22Rv1 (cell line): ENCODE measurements at regions not wholly inside any gene's neighbourhood (a gene's known extent, or its start where the extent isn't known, plus 50 kb on each side); places are given as distances from the start of the nearest gene placed in this dataset.
"Not testable (repeated sequence)": the region's sequence is repeated elsewhere in the genome, so short reads cannot be mapped to it uniquely, and the experiment has no call there.

ENCODE experiments used
- H3K27ac ChIP-seq: fragments of 450-650 bp; 2 replicates; pipeline ENCODE4 v1.5.1; 2017
- ZFX ChIP-seq: fragments of 450-650 bp; IDR thresholded peaks from 2 replicates; pipeline ENCODE4 v1.6.1; 2017; ENCODE audit warnings: antibody characterized with exemption, borderline replicate concordance
- TF ChIP-seq, protein P1 (sequence below): fragments of 450-650 bp; IDR thresholded peaks from 2 replicates; pipeline ENCODE4 v1.5.1; 2017; ENCODE audit warnings: mild to moderate bottlenecking

DNA sequence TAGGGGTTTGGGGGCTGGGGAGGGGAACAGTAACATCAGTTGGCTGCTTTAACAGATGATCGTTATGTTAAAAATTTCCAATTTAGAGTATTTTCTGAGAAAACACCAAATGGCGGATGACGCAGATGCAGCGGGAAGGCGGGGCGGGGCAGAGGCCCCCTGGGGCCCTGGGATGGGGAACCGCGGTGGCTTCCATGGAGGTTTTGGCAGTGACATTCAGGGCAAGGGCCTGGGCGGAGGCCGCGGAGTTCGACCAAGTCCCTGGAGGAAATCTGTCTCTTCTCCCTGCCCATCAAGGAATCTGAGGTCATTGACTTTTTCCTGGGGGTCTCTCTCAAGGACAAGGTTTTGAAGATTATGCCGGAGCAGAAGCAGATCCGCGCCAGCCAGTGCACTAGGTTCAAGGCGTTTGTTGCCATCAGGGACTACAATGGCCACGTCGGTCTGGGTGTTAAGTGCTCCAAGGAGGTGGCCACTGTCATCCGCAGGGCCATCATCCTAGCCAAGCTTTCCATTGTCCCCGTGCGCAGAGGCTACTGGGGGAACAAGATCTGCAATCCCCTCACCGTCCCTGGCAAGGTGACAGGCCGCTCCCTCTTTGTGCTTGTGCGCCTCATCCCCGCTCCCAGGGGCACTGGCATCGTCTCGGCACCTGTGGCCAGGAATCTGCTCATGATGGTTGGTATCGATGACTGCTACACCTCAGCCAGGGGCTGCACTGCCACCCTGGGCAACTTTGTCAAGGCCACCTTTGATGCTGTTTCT, 310.2 kb downstream of the PTPRC start:
- no peak overlapping the region for H3K27ac ChIP-seq
- TF ChIP-seq, protein P1, sequence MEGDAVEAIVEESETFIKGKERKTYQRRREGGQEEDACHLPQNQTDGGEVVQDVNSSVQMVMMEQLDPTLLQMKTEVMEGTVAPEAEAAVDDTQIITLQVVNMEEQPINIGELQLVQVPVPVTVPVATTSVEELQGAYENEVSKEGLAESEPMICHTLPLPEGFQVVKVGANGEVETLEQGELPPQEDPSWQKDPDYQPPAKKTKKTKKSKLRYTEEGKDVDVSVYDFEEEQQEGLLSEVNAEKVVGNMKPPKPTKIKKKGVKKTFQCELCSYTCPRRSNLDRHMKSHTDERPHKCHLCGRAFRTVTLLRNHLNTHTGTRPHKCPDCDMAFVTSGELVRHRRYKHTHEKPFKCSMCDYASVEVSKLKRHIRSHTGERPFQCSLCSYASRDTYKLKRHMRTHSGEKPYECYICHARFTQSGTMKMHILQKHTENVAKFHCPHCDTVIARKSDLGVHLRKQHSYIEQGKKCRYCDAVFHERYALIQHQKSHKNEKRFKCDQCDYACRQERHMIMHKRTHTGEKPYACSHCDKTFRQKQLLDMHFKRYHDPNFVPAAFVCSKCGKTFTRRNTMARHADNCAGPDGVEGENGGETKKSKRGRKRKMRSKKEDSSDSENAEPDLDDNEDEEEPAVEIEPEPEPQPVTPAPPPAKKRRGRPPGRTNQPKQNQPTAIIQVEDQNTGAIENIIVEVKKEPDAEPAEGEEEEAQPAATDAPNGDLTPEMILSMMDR, result no peak
- no peak for TF ChIP-seq ZFX

DNA sequence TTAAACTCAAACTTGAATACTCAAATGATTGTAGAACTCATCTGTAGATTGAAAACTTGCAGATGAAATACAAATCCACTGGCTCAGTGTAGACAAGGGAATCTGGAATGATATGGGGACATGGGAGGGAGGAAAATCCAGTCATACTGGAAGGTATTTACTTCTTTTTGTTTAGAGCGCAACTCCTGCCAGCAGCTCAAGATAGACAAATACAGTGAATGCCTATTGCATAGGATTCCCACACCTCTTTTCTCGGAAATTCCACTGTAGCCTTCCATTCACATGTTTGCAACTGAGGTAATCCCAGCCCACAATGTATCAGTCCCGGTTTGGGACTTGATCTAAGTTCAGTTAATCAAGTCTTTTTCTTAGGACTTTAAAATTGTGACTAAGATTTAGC, 311.2 kb downstream of the PTPRC start:
- no peak overlapping the region for H3K27ac ChIP-seq
- TF ChIP-seq ZFX, result no peak
- TF ChIP-seq, protein P1, result no peak

DNA sequence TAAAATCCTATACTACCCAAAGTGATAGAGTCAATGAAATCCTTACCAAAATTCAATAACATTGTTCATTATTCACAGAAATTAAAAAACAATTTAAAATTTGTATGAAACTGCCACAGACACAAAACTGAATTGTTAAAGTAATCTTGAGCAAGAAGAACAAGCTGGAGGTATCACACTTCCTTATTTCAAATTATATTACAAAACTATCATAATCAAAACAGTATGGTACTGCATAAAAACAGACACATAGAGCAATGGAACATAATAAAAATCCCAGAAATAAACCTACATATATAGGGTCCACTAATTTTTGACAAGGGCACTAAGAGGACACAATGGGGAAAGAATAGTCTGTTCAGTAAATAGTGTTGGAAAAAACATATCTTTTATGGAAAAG, 316.2 kb downstream of the PTPRC start:
- no peak for TF ChIP-seq ZFX
- TF ChIP-seq, protein P1, result no peak
- no peak overlapping the region for H3K27ac ChIP-seq

DNA sequence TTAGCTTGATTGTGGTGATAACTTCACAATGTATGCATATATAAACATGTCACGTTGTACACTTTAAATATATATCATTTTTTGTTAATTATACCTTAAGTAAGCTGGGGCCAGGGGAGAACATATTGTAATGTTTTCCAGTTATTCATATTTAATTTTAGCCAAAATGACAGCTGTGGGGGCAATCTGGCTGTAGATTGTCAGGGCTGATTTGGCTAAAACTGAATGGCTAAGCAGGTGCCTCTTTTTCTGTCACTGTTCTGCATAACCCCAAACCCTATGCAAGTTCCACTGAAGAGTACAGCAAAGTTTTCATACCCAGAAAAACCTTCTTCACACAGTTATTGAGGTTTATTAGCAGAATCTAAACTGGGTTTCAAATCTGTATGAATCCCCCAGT, 318.2 kb downstream of the PTPRC start:
- H3K27ac ChIP-seq, result no peak overlapping the region
- no peak for TF ChIP-seq ZFX
- TF ChIP-seq, protein P1, result no peak

DNA sequence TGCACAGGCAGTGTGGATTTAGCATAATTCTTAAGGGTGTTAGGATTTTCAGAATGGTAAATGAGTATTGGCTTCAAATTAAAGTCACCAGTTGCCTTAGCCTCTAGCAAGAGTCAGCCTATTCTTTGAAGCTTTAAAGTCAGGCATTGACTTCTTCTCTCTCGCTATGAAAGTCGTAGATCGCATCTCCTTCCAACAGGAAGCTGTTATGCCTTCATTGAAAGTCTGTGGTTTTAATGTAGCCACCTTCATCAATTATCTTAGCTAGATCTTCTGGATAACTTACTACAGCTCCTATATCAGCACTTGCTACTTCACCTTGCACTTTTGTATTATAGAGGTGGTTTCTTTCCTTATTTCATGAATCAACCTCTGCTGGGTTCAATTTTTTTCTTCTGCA, 320.2 kb downstream of the PTPRC start:
- TF ChIP-seq, protein P1, result no peak
- TF ChIP-seq ZFX, result no peak
- no peak overlapping the region for H3K27ac ChIP-seq

DNA sequence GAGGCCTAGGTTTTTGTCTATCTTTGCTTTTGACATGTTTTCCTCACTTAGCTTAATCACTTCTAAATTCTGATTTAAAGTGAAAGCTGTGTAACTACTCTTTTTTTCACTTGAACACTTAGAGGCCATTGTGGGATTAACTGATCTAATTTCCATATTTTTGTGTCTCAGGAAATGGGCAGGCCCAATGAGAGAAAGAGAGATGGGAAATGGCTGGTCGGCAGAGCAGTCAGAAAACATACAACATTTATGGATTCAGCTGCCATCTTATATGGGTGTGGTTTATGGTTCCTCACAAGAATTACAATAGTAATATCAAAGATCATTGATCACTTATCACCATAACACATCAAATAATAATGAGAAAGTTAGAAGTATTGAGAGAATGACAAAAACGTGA, 320.8 kb downstream of the PTPRC start:
- TF ChIP-seq, protein P1, result no peak
- no peak for TF ChIP-seq ZFX
- no peak overlapping the region for H3K27ac ChIP-seq

DNA sequence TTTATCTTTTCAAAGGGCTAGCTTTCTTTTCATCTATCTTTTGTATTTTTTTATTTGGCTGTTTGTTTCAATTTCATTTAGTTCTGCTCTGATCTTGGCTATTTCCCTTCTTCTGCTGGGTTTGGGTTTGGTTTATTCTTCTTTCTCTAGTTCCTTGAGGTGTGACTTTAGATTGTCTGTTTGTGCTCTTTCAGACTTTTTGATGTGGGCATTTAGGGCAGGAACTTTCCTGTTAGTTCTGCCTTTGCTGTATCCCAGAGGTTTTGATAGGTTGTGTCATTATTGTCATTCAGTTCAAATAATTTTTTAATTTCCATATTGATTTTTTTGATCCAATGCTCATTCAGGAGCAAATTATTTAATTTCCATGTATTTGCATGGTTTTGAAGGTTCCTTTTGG, 325.0 kb downstream of the PTPRC start:
- H3K27ac ChIP-seq, result not testable (repeated sequence)

DNA sequence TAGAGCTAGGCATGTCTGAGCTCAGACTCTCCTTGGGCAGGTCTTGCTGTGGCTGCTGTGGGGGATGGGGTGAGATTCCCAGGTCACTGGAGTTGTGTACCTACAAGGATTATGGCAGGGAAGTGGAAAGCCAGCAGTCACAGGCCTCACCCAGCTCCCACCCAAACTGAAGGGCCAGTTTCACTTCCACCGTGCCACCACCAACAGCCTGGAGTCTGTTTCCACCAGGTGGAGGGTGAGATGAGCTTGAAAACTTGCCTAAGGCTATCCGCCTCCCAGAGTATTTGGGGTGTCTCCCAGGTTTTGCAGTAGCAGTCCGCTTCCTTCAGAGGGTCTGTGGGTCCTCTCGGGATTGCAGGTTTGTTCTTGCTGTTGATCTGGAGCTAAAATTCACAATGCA, 327.7 kb downstream of the PTPRC start:
- no peak overlapping the region for H3K27ac ChIP-seq
- no peak for TF ChIP-seq ZFX
- TF ChIP-seq, protein P1, result no peak
